ENCODE measurements at regions not wholly inside any gene's neighbourhood (a gene's known extent, or its start where the extent isn't known, plus 50 kb on each side); places are given as distances from the start of the nearest gene placed in this dataset.

GRCh38 chr4:97238956-97239666 is 904.2 kb downstream of the STPG2 start:
- TF ChIP-seq POLR2A (IDR thresholded peaks at IDR 0.05; ENCODE audit: low read depth, low read length) (no peak), POLR2AphosphoS5 (IDR thresholded peaks at IDR 0.05; ENCODE audit: low read depth, low read length) (no peak), TAF1 (IDR thresholded peaks at IDR 0.05; ENCODE audit: borderline replicate concordance, low read depth, low read length) (no peak)
